ENCODE measurements at regions not wholly inside any gene's neighbourhood (a gene's known extent, or its start where the extent isn't known, plus 50 kb on each side); places are given as distances from the start of the nearest gene placed in this dataset.

DNA sequence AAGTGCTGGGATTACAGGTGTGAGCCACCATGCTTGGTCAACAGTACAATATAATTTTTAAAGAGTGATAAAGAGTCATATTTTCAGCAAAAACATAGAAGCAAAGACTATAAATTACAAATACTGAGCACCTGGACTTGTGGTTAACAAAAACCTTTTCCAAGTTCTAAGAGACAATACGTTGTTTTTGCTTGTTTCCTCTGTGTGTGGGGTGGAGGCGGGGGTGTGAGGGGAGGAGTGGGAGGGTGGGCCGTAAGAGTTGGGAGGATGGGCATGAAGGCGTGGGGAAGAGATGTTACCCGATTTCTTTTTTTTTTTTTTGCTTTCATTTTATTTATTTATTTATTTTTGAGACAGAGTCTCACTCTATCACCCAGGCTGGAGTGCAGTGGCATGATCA, 78.0 kb upstream of the WIPF1 start:
- no peak for TF ChIP-seq RB1 (IDR thresholded peaks at IDR 0.05; ENCODE audit: low read depth)
- no peak for TF ChIP-seq KAT8 (IDR thresholded peaks at IDR 0.05; ENCODE audit: low read depth)
- TF ChIP-seq POU5F1 (IDR thresholded peaks at IDR 0.05; ENCODE audit: borderline replicate concordance, low read depth, low read length, partially characterized antibody) = no peak
- no peak for TF ChIP-seq EP300 (IDR thresholded peaks at IDR 0.05; ENCODE audit: low read length)
- TF ChIP-seq, protein P1, sequence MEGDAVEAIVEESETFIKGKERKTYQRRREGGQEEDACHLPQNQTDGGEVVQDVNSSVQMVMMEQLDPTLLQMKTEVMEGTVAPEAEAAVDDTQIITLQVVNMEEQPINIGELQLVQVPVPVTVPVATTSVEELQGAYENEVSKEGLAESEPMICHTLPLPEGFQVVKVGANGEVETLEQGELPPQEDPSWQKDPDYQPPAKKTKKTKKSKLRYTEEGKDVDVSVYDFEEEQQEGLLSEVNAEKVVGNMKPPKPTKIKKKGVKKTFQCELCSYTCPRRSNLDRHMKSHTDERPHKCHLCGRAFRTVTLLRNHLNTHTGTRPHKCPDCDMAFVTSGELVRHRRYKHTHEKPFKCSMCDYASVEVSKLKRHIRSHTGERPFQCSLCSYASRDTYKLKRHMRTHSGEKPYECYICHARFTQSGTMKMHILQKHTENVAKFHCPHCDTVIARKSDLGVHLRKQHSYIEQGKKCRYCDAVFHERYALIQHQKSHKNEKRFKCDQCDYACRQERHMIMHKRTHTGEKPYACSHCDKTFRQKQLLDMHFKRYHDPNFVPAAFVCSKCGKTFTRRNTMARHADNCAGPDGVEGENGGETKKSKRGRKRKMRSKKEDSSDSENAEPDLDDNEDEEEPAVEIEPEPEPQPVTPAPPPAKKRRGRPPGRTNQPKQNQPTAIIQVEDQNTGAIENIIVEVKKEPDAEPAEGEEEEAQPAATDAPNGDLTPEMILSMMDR (IDR thresholded peaks at IDR 0.05 in 2 of 3, conservative IDR thresholded peaks at IDR 0.05 in 1 of 3; ENCODE audit: insufficient read depth in 2 of 3, low read depth in 1 of 3, low read length in 3 of 3) = no peak
